HG02798 (cell line): ENCODE measurements at regions not wholly inside any gene's neighbourhood (a gene's known extent, or its start where the extent isn't known, plus 50 kb on each side); places are given as distances from the start of the nearest gene placed in this dataset.

Experiments
- ATAC-seq: cut with Tn5 transposase; IDR thresholded peaks from one replicate; pipeline ENCODE4 v1.9.1; 2021; ENCODE audit warnings: mild to moderate bottlenecking; ENCODE audit not compliant: unreplicated experiment, poor library complexity

DNA sequence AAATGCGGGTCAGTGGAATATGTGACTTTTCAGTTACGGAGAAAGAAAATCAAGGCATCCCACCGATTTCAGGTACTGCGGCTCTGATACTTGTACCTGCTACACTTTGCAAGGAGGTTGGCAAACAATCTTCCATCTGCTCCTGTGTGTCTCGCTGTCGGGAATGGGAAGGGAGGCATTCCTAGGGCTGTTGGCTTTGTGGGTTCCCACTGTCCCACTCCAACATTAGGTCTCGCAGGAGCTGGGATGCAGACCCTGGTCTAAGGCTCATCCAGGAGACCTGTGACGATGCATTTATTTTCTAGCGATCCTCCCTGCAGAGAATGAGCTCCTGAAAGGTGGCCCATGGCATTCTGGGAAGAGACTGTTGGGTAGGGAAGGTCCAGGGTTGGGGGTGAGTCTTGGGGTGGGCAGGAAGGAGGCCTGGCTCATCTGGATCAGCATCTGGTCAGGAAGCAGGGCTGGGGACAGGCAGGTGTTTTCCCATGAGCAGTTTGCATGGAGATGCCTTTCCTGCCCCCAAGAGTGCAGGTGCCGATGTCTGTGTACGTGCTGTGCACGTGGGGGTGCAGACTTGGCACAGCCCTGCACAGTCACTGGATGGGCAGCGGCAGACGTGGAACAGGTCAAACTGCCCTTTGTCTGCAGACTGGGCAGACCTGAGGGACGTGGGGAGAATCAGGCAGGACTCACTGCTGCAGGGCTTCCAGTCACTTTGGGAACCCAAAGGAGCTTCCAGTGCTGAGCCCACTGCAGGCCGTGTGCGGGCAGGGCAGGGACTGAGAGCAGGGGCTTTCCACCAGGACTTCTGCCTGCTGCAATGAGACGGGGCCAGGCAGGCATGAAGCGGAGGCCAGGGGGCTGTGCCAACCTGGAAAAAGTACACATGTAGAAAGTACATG, 152.4 kb downstream of the TEX29 start:
- no peak for ATAC-seq

DNA sequence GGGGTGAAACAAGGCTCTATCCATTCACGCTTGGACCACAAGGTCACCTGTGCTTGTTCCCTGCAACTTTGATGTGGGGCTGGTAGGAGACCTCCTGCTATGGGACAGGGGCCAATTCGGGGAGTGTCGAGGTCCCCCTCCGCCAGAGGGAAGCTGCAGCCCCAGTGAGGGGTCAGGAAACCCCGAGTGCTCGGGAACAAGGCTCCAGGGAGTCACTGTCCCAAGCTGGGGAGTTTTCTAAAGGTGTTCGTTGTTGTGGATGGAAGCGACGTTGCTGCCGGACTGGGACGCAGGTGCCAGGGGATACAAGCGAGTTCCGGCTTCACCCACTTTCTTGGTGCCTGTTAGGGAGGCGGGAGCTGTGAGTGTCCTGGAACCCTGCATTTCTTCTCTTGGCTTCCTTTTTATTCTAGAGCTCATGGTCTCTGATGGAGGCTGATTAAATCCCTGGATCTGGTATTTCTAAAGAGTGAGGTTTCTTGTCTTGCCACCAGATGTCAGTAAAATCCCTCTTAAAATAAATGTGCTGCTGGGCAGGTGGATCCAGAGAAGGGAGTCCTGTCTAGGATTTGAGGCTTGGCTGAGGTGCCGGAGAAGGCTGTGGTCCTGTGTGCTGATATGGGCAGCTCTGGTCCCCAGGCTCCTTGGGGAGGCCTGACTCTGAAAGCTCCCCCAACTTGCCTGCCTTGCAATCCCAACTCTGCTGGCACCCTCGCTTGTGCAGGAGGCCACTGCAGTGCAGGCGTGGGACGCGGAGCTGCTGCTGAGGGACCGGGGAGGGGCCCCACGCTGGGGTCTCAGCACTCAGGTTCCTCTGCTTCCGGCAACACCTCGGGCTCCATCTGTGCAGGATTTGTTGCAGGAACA, 153.9 kb downstream of the TEX29 start:
- no peak for ATAC-seq

DNA sequence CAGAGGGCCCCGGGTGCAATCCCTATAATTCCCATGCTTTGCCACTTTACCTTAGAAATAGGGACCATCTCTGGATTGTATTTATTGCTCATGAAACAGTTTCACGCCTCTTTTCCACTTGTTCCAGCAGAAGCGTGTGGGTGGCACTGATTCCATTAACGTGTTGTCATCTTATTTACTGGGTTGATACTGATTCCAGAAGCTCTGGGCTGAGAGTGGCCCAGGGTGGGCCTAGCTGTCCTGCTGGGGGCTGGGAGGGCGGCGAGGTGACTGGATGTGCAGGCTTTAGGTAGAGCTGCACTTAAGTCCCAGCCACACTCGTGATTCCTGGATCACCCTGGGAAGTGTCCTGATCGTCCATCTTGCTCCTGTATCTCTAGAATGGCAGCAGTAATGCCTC, 155.0 kb downstream of the TEX29 start:
- ATAC-seq, result no peak

DNA sequence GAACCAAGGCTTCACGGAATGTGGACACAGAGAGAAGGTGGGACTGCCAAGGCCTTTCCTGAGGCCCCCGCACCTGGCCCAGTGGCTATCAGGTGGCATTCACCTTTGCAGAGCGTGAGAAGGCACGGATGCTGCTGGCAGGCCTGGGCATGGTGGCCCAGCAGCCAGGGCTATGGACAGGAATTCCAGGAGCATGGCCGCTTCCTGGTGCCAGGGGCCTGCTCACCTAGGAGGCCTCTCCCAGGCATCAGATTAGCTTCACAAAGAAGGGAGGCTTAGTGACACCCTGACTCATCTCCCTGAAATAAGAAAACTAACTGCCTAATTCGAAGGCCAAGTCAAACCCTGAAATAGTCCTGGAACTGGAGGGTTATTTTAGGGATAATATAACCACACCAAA, 155.8 kb downstream of the TEX29 start:
- ATAC-seq, result no peak

DNA sequence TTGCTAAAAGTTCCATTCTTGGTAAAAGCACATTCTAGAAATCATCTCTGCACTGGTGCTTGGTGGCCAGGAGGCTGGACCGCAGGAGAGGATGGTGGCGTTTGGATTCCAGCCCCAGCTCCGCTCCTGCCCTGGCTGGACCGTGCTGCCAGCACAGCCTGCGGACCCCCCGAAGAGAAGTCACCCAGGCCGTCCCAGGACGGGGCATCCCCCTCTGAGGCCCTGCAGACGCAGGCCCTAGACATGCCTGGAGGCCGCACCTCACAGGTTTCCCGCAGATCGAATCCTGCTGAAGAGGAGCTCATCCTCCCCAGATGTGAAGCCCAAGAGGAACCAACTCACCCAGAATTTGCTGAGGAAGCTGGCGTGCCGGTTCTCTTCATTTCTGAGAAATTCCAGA, 159.0 kb downstream of the TEX29 start:
- ATAC-seq, result no peak

DNA sequence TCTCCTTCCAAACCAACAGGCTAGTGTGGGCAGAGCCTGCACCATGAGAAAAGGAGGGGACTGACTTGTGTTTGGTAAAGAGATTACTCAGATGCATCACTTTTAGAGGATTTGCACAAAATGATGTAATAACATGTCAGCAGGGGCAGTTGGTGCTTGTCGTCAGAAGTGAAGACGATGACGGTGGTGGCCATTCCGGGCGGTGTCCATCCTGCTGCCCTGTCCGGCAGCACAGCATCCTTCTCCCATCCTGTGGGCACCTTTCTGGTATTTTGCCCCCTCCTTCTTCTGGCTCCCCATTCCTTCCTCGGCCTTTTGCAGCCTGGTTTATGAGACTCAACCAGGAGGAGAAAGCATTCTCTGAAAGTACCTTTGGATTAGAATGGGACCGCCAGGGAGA, 160.1 kb downstream of the TEX29 start:
- ATAC-seq, result no peak

DNA sequence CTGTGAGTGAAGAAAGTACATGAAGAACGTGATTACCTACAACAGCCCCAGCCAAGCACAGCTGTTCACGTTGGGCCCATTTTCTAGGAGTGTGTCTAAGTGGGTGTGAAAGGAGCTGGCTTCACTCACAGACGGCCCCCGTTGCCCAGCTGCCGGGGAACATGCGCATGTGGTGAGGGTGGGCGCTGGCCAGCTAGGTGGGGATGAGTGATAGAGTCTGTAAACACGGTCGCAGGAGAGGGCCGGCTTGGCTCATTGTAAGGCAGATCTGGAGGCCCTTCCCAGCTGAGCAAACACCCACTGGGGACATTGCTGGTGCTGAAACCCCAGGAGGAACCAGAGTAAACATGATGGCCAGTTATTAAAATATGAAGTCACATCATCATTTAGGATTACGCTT, 160.5 kb downstream of the TEX29 start:
- no peak for ATAC-seq

DNA sequence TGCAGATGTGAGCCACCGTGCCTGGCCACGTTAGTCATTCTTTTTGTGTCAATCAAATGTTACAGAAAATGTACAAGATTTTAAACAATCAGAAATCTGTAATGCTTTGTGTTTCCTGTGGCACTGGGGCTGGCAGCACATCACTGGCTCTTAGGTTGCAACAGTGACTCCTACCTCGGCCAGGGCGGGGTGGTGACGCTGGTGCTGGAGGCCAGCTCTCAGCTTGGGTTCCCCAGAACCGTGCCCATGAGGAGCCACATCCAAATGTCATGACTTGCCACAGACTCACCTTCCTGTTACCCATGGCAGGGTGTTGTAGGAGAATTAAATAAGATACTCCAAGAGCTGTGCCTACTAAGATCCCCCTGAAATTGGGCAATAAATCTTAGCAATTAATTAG, 161.7 kb downstream of the TEX29 start:
- ATAC-seq, result no peak

DNA sequence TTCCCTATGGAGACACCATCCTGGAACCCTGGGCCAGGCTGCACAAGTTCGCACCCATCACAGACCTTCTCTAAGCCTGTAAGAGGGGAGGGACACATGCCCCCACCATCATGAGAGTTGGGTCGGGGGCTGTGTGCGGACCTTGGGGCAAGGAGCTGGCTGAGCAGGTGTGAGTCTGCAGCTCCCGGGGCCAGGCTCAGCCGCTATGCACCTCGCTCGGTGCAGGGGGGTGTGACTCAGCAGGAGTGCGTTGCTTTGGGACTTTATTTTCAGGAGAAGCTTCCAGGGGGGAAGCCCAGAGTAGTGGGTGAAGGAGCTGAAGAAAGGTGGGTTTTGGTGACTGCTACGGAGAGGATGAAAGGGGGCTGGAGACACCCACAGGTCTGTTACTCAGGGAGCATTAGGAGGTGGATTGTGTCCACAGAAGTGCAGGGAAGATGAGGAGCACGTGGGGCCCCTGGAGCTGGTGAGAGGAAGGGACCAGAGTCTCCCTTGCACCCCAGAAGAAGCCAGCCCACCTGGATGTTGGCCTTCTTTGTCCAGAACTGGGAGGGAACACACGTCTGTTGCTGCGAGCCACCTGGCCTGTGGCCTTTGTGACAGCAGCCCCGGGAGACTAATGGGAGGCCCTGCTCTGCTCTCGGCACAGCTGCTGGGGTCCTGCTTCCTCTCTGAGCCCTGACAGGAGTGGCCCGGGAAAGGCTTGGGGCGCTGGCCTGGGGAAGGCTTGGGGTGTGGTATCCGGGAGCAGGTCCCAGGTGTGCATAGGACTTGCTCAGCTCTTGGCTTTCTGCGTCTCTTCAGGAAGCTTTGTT, 162.6 kb downstream of the TEX29 start:
- ATAC-seq, result no peak

DNA sequence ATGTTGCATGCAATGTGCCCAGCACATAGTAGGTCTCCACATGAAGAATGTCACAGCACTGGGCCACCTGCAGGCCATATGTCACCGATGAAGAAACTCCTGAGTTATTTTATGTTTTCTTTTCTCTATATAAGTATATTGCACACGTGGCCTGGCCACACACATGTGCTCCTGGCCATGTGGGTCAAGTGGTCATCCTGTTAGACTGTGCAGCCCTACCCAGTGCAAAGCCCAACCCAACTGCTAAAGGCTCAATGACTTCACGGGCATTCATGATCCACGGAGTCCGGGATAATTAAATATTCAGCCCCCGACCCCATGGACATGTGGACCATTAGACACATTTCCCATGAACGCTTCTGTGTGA, 163.2 kb downstream of the TEX29 start:
- ATAC-seq, result no peak

DNA sequence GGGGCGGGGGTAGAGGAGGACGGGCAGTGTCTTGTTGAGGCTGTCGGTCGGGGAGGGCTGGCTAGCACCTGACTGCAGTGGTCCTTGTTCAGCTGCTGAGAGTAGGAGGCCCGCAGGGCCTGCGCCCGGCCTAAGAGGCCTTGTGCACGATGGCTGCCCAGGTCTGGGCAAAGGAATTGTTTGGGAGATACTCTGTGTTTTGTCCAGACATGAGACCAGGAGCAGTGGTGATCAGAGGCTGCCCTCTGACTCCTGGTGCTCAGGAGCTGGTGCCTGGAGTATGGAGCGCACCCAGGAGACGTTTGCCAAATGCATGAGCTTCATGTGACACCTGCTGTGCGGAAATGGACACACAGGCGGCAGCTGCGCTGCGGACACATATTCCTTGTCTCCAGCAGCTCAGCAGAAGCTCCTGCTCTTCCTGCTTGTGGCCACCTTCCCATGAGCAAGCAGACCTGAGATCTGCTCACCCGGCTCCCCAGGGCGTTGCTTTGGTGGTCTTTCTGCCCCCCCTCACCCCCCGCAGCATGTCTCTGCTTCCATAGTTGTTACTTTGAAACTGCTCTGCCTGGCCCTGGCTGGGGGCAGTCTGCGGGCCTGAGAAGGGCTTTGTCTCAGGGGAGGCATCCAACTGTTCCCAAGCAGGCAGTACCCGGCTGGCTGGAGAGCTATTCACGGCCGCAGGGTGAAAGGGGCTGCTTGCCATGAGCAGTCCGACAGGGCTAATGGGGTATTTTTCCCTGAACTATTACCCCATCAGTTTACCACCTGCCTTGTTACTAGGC, 163.9 kb downstream of the TEX29 start:
- no peak for ATAC-seq

DNA sequence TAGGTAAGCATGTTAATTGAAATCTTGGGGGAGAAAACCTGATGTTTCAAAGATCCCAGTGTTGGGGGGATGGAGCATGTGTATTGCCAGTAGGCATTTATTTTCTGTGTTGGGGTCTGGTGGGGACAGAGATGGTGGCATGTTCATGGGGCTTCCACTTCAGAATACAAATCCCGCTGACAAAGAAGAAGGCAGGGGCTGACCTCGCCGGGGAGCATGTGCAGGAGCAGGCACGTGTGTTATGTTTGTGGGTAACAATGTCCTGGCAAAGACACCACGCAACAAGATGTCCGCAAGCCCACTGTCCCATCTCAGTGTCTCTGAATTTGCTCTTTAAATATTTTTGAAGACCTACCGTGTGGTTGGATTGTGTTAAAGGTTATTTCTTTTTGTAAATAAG, 164.5 kb downstream of the TEX29 start:
- ATAC-seq, result no peak

DNA sequence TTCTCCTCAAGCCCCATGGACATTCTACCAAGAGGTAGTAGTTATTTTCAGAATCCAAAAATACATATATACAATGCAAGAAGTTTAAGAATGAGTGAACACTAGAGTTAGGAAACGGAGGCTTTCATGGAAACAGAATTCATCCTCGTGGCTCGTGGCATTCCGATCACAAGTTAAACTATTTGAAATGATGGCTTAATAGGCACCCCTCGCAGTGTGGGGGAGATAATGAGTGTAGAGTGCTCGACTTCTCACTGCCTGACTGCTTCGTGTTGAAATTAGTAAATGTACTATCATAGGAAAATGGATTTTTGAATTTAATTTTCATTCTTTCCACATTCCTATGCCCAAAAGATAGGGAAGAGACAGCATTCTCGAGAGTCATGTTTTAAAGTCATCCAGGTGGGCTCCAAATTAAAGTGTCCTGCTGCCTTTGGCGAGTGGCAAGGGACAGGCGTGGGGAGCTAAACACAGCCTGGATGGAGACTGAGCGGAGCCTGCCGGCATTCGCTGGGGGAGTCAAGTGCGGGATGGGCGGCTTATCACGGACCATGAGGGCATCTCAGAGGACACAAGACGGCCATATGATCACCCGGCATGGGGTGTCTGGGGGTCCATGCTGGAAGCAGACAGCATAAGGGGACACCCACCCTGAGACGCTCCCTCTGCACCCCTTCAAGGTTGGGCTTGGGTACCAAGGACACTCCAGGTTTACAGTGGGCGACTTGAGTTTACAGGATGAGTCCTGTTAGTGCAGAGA, 165.2 kb downstream of the TEX29 start:
- ATAC-seq, result no peak

DNA sequence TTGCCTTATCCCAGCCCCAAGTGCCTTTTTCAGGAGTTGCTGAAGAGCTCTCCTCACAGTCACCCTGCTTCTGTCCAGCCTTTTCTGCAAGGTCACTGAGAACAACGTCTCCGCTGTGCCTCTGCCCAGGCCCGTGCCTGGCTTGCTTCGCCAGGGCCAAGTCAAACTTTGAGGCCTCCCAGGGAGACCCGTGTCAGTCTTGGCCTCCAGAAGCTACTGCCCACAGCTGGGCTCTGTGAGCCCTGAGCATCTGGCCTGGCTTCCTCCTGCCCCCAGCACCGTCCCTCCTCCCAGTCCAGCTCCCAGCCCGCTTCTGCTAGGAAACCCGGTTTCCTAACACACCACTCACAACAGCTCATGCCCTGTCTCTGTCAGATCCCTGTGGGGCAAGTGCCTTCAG, 165.9 kb downstream of the TEX29 start:
- ATAC-seq, result no peak

DNA sequence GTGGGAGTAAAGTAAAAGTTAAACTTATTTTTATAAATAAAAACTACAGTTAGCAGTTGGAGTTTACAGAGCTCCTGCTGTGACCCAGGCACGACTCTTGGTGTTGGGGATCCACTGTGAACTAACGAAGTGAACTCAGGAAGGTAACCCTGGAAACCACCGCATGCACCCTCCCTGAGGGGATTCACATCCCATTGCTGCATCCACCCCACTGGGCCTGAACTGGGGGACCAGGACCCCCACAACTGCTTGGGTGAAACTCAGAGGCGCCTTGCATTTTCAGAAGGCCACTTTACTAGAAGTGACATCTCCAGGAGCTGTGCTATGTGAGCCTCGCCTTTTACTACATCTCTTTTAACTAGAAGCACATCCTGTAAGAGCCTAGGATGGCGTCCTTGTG, 166.4 kb downstream of the TEX29 start:
- no peak for ATAC-seq

DNA sequence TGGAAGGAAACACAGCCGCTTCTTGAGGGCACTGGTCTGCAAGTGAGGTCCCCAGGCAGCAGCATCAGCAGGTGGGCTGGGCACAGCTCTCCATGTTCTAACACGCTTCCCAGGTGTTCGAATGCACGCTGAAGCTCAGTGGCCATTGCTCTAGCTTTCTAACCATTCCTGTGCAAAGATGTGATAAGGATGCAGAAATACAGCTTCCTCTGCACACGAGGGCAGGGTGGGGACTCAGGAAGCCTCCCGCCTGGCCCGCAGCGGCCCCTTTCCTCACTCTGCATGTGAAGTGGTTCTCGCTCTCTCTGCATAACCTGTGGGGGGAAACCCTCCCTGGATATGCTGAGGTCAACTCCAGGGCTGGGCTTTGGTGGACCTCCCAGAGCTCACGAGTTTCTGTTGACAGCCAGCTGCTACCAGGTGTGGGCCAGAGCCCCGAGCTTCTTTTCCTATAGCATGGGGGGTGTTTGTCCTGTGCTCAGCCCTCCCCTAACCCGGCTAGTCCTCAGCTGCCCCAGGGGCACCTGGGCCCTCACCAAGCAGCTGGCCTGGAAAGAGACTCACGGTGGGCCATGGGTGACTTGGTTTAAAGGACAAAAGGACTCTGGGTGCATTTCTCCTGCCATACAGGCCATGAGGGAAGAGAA, 168.2 kb downstream of the TEX29 start:
- ATAC-seq, result no peak

DNA sequence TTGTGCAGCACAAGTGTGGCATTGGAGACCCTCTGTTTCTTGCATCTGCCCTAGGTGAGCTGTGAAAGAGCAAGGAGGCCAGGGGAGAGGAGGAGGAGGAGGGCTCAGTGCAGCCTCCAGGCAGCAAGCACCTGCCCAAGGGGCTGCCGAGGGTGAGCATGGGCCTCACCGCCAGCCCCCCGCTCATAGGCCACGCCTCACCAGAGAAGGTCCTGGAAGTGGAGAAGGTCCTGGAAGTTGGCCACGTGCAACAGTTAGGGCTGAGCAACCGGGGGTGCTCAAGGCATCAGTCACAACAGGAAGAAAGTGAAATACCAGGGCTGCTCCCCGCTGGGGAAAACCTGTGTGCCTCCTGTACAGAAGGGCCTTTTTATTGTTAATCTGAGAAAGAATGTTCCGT, 168.9 kb downstream of the TEX29 start:
- no peak for ATAC-seq

DNA sequence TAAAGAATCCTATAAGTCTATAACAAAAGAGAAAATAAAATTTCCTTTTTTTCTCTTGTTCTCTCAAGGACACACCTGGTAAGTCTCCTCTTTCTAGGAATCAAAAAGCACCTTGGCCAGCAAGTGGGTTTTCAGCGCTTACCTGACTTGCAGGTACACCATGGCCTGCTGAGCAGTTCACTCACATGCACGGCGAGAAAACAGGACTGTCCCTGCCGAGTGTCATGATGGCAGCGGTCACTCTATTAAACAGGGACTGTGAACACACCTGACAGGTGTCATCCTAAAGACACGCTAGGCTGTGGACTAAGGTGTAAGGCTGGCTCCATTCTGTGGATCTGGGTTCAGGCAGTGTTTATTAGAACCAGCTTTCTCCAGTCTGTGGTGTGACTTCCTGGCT, 170.2 kb downstream of the TEX29 start:
- ATAC-seq, result no peak

DNA sequence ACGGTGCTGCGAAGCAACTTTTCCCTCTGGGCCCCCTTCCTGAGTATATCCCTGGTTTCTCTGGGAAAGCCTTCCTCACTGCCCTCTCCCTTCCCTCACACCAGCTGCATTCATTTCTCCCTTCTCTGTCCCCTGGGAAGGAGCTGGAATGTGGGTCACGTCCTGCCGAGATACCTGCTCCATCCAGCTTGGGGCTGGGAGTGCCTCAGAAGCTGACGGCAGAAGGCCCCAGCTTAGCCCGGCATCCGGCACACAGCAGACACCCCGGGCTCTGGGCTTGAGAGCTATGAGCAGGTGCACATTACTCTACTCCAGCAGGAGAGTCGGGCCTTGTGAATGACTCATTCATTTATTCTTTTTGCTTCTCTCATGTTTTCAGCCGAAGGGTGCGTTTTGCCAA, 170.6 kb downstream of the TEX29 start:
- no peak for ATAC-seq
